ENCODE measurements at regions not wholly inside any gene's neighbourhood (a gene's known extent, or its start where the extent isn't known, plus 50 kb on each side); places are given as distances from the start of the nearest gene placed in this dataset.

DNA sequence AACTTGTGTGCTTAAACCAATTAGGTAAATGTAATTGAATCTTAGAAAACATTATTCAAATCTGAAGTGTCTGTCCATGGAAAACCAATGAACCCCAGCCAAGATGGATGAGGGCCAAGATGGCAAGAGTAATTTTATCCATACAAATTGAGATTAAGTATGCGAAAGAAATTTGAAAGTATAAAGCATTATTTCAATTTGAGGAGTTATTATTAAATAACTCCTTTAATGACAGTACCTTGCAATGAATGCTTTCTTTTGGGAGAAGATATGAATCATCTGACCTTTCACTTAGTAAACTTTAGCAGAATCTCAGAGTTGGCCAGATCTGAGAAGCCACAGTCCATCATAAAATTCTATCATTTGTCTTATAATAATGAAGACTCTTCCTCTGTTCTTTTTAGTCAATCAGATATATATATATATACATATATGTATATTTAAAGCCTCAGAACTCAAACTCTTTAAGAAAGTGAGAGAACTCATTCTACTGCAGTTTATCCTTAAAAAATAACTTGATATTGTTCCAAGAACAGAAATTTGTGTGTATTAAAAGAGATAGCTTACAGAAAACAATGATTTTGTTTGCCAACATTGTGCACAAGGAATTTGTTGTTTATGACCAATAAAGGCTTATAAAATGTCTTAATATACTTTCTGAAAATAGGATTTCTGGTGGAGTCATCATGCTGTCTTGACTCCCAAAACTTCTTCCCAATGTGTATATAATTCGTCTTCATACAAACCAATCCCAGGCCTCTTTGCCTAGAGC is 434.8 kb upstream of the THBS1 start:
- in situ Hi-C loops (cut with HindIII; ENCODE audit: low pct_unique_long_range_greater_than_20kb, low sequenced_read_pairs) = no loop called here
- DNase-seq (ENCODE audit: low read depth) = no peak

- in situ Hi-C loops (cut with HindIII; ENCODE audit: low pct_unique_long_range_greater_than_20kb, low sequenced_read_pairs) = no loop called here
- DNase-seq (ENCODE audit: low read depth) = no peak
These were observed 431.2 kb upstream of the THBS1 start for GRCh38 chr15:39149636-39150150.

DNA sequence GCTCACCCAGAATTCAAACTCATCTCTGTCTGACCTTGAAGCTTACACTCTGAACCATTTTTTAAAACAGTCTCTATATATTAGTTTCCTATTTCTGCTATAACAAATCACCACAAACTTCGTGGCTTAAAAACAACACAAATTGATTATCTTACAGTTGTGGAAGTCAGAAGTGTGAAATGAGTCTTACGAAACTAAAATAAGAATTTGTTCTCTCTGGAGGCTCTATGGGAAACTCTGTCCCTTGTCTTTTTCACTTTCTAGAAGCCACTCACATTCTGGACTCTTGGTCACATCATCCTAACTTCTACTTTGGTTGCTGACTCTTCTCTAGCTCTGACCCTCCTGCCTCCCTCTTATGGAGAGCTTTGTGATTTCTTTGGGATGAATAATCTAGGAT is 429.3 kb upstream of the THBS1 start:
- DNase-seq (ENCODE audit: low read depth) = no peak
- in situ Hi-C loops (cut with HindIII; ENCODE audit: low pct_unique_long_range_greater_than_20kb, low sequenced_read_pairs) = no loop called here

DNA sequence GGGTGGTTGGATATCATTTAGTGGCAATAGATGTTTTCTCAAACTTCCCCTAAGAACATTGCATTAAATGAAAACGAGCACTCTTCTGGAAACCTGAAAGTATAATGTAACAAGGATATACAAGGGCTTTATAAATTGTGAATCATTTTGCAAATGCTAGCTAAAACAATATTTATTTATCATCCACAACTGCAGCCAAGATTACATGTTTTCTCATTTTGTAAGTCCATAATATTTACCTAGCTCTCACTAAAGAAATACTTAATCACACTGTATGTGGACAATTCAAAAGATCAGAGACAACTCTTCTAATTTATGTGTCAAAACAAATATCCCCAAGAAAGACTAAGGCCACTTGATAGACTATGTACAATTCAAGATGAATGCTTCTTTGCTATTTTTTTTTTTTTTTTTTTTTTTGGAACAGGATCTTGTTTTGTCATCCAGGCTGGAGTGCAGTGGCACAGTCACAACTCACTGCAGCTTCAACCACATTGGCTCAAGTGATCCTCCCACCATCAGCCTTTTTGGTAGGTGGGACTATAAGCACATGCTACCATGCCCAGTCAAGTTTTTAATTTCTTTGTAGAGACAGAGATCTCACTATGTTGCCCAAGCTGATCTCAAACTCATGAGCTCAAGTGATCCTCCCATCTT is 427.7 kb upstream of the THBS1 start:
- no peak for DNase-seq (ENCODE audit: low read depth)
- in situ Hi-C loops (cut with HindIII; ENCODE audit: low pct_unique_long_range_greater_than_20kb, low sequenced_read_pairs) = no loop called here

DNA sequence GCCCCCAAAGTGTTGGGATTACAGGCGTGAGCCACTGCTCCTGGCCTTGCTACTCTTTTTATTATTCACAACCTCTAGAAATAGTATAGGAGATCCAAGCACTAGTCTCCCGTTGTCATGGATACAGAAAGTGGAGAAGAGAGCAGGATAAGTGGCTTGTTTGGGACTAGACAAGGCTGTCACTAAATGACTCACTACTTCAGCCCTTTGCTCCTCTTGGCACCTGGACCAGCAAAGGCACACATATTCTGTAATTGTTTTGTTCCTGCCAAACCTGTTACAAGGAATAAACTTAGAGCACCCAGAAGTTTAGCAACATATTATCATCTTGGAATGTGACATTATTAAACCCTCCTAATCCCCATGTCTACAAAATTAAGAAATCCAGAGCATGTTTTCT is 427.2 kb upstream of the THBS1 start:
- in situ Hi-C loops (cut with HindIII; ENCODE audit: low pct_unique_long_range_greater_than_20kb, low sequenced_read_pairs) = no loop called here
- no peak for DNase-seq (ENCODE audit: low read depth)

GRCh38 chr15:39154227-39154638 is 426.6 kb upstream of the THBS1 start:
- in situ Hi-C loops (cut with HindIII; ENCODE audit: low pct_unique_long_range_greater_than_20kb, low sequenced_read_pairs) = no loop called here
- no peak for DNase-seq (ENCODE audit: low read depth)

DNA sequence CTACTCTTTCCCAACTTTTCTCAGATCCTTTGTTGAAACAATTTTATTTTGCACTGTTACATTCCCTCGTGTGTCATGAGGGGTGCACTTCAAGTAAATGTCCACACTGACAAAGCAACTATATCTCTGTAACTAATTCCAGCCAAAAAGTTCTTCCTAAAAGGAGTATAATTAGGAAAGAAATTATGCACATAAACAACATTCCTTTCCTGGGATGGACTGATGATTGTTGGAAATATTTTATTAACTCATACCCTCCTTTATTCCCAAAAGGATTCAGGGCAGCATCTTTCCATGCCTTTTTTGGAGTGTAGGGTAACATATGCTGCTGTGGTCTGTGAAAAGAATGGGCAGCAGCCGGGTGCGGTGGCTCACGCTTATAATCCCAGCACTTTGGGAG is 426.1 kb upstream of the THBS1 start:
- in situ Hi-C loops (cut with HindIII; ENCODE audit: low pct_unique_long_range_greater_than_20kb, low sequenced_read_pairs) = no loop called here
- no peak for DNase-seq (ENCODE audit: low read depth)

GRCh38 chr15:39156166-39156565 is 424.7 kb upstream of the THBS1 start:
- DNase-seq (ENCODE audit: low read depth) = no peak
- in situ Hi-C loops (cut with HindIII; ENCODE audit: low pct_unique_long_range_greater_than_20kb, low sequenced_read_pairs) = no loop called here

GRCh38 chr15:39156646-39157250 is 424.1 kb upstream of the THBS1 start:
- DNase-seq (ENCODE audit: low read depth) = no peak
- in situ Hi-C loops (cut with HindIII; ENCODE audit: low pct_unique_long_range_greater_than_20kb, low sequenced_read_pairs) = no loop called here

- in situ Hi-C loops (cut with HindIII; ENCODE audit: low pct_unique_long_range_greater_than_20kb, low sequenced_read_pairs) = no loop called here
- no peak for DNase-seq (ENCODE audit: low read depth)
These were observed 423.0 kb upstream of the THBS1 start for GRCh38 chr15:39157882-39158281.

GRCh38 chr15:39159833-39160232 is 421.0 kb upstream of the THBS1 start:
- in situ Hi-C loops (cut with HindIII; ENCODE audit: low pct_unique_long_range_greater_than_20kb, low sequenced_read_pairs) = no loop called here
- no peak for DNase-seq (ENCODE audit: low read depth)

DNA sequence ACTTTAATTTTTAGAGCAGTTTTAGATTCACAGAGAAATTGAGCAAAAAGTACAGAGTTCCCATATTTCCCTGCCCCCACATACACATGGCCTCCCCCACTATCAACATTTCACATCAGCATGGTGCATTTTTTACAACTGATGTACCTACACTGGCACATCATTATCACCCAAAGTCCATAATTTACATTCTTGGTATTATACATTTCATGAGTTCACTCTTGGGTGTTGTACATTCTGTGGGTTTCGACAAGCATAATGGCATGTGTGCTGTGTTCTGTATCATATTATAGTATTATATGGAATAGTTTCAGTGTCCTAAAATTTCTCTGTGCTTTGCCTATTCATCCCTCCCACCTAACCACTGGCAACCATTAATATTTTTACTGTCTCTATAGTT is 419.8 kb upstream of the THBS1 start:
- DNase-seq (ENCODE audit: low read depth) = no peak
- in situ Hi-C loops (cut with HindIII; ENCODE audit: low pct_unique_long_range_greater_than_20kb, low sequenced_read_pairs) = no loop called here

DNA sequence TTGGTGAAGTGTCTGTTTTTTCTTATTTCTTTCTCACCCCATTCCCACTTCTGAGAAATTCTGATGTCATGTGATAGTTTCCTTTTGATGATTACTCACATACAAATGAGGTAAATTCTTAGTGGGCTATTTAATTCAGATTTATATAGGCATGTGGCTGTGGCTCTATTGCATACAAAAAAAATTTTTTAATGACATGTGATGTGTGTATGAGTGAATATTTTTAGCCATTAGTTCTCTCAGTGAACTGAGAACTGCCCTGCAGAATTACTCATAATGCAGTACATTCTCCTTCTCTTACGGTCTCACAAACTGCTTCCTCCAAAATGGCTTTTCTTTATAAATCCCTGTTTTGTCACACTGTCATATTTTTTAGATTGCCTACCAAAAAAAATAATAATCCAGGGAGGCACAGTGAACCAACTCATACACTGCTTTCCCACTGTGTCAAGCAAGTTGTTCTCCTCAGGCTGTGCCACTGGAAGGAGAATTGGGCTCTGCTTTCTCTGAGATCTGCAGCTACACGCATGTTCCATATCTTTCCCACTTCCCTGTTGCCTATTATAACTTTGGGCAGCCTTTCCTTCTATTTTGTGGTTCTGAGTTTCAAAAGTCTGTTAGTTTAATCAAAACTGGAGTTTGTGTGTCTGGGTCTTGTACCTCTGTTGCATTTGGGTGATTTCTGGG is 415.7 kb upstream of the THBS1 start:
- no peak for DNase-seq (ENCODE audit: low read depth)
- in situ Hi-C loops (cut with HindIII; ENCODE audit: low pct_unique_long_range_greater_than_20kb, low sequenced_read_pairs) = no loop called here

- in situ Hi-C loops (cut with HindIII; ENCODE audit: low pct_unique_long_range_greater_than_20kb, low sequenced_read_pairs) = no loop called here
- DNase-seq (ENCODE audit: low read depth) = no peak
These were observed 413.5 kb upstream of the THBS1 start for GRCh38 chr15:39167164-39168058.

GRCh38 chr15:39171944-39172368 is 408.9 kb upstream of the THBS1 start:
- in situ Hi-C loops (cut with HindIII; ENCODE audit: low pct_unique_long_range_greater_than_20kb, low sequenced_read_pairs) = no loop called here
- DNase-seq (ENCODE audit: low read depth) = peak; percentile 90

DNA sequence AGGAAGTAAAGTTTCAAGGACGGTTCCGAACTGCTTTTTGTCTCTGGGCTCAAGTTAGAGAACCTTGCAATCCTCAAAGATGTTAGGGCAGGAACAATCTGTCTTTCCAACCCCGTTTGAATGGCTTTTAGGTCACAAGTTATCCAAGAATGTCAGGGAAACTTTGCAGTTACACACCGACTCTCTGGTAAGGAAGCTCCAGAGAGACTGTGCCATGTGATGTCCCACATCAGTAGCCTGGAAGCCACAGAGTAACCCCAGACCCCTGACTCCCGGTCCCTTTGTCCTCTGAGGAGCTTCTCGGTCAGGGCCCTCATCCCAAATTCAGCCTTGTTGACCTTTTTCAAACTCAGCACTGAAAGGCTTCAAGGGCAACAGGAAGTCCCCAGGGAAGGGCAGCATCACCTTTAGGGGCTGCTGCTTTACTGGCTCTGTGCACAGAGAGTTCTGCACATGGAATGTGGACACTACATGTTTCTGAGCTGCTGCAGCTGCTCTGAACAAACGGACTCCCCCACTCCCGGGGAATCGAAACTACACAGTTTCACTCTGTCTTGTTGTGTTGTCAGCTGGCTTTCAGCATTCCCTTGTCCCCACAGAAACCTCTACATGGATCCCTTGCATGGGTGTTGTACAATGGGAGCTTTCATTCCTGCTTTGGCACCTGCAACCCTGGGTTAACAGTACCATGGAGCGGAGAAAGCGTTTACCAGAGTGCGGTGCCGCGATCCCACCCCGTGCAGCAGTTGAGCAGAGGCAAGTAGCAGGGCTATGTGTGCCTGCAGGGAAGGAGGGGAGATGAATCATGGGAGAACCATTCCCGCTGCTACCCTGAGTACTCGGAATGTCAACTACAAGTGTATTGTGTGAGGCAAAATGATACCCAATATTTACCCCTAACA is 408.2 kb upstream of the THBS1 start:
- in situ Hi-C loops (cut with HindIII; ENCODE audit: low pct_unique_long_range_greater_than_20kb, low sequenced_read_pairs) = no loop called here
- no peak for DNase-seq (ENCODE audit: low read depth)

- DNase-seq (ENCODE audit: low read depth) = no peak
- in situ Hi-C loops (cut with HindIII; ENCODE audit: low pct_unique_long_range_greater_than_20kb, low sequenced_read_pairs) = no loop called here
These were observed 407.5 kb upstream of the THBS1 start for GRCh38 chr15:39173426-39173825.
